GM12878 (cell line): ENCODE measurements at regions not wholly inside any gene's neighbourhood (a gene's known extent, or its start where the extent isn't known, plus 50 kb on each side); places are given as distances from the start of the nearest gene placed in this dataset.

Source experiments
- ATAC-seq: fragments of 200-7000 bp; cut with Tn5 transposase; 3 replicates; pipeline ENCODE4 v1.9.1; 2020; ENCODE audit warnings: mild to moderate bottlenecking, moderate library complexity
- BruUV-seq: library from RNA; stranded (reverse); fragments of 400-500 nt; replicated peaks from 2 replicates; lab custom pipeline; 2021; lab: Mats Ljungman, UMichigan
- CTCF ChIA-PET: fragments of 300-600 bp; sonication (Branson Sonifier 250); formaldehyde crosslinking; extraction: SDS; loops from one replicate; lab custom pipeline; 2021; ENCODE audit warnings: inconsistent platforms; lab: Yijun Ruan, JAX
- POLR2A ChIA-PET: fragments of 350-600 bp; formaldehyde crosslinking; extraction: SDS; loops from one replicate; lab custom pipeline; 2021; ENCODE audit warnings: inconsistent platforms; lab: Charles Lee
- RAD21 ChIA-PET: fragments of 300-600 bp; sonication (Branson Sonifier 250); formaldehyde crosslinking; loops from one replicate; lab custom pipeline; 2023; ENCODE audit warnings: antibody characterized with exemption; ENCODE audit not compliant: unreplicated experiment; lab: Charles Lee
- SMC1A ChIA-PET: fragments of 300-600 bp; sonication (Branson Sonifier 250); formaldehyde crosslinking; loops from one replicate; lab custom pipeline; 2023; ENCODE audit not compliant: unreplicated experiment, uncharacterized antibody; lab: Charles Lee
- DNase-seq: peaks from one replicate; pipeline ENCODE4 v3.0.0-alpha.2; 2011; ENCODE audit warnings: low read depth, low spot score
- FAIRE-seq: peaks from 3 replicates; lab custom pipeline; 2011; peaks lifted over from hg19 to GRCh38; lab: Jason Lieb, UNC
- H2AFZ ChIP-seq: 2 replicates; pipeline ENCODE4 v1.6.0; 2011; ENCODE audit warnings: low read depth, low read length, control low read depth; ENCODE audit not compliant: control insufficient read depth
- H3K27ac ChIP-seq: 2 replicates; pipeline ENCODE4 v1.5.1; 2011; ENCODE audit warnings: control low read depth; ENCODE audit not compliant: control insufficient read depth, insufficient read depth
- H3K27me3 ChIP-seq, 2 experiments: replicated peaks in 1 of 2; 2 replicates each; pipeline versions ENCODE4 v1.6.0 to v1.6.1; 2011; ENCODE audit warnings: low read length in 1 of 2; ENCODE audit not compliant: control insufficient read depth in 2 of 2, insufficient read depth in 2 of 2
- H3K36me3 ChIP-seq, 2 experiments: 2 replicates each; pipeline ENCODE4 v1.5.1; 2011; ENCODE audit warnings: low read length in 1 of 2; ENCODE audit not compliant: control insufficient read depth in 2 of 2, insufficient read depth in 2 of 2
- H3K4me1 ChIP-seq: 2 replicates; pipeline ENCODE4 v1.6.1; 2011; ENCODE audit warnings: mild to moderate bottlenecking, low read length, moderate library complexity, mixed read lengths; ENCODE audit not compliant: control insufficient read depth, insufficient read depth
- H3K4me2 ChIP-seq: 2 replicates; pipeline ENCODE4 v1.6.0; 2011; ENCODE audit warnings: control low read depth; ENCODE audit not compliant: control insufficient read depth, insufficient read depth
- H3K4me3 ChIP-seq: fragments of 200-600 bp; sonication (generic); 2 replicates; pipeline ENCODE4 v1.5.1; 2016
- H3K79me2 ChIP-seq: 2 replicates; pipeline ENCODE4 v1.6.0; 2011; ENCODE audit warnings: low read length; ENCODE audit not compliant: control insufficient read depth, insufficient read depth
- H3K9ac ChIP-seq: 2 replicates; pipeline ENCODE4 v1.8.0; 2011; ENCODE audit warnings: low read length, control low read depth, mixed read lengths; ENCODE audit not compliant: control insufficient read depth, insufficient read depth
- H3K9me3 ChIP-seq: replicated peaks from 3 replicates; pipeline ENCODE4 v1.5.1; 2011; ENCODE audit warnings: mild to moderate bottlenecking, low read length; ENCODE audit not compliant: control insufficient read depth, insufficient read depth
- H4K20me1 ChIP-seq: 2 replicates; pipeline ENCODE4 v1.6.0; 2011; ENCODE audit not compliant: control insufficient read depth, insufficient read depth
- CBX3 ChIP-seq: fragments of 200-600 bp; sonication (generic); IDR thresholded peaks from 2 replicates; pipeline ENCODE4 v1.6.1; 2016; ENCODE audit warnings: low read depth, borderline replicate concordance
- EED ChIP-seq: sonication (generic); IDR thresholded peaks from 2 replicates; pipeline ENCODE4 v1.6.1; 2016; ENCODE audit warnings: antibody characterized with exemption, low read depth
- JUNB ChIP-seq: IDR thresholded peaks from 2 replicates; pipeline ENCODE4 v1.6.1; 2016; ENCODE audit warnings: antibody characterized with exemption, mild to moderate bottlenecking
- SMAD5 ChIP-seq: IDR thresholded peaks from 2 replicates; pipeline ENCODE4 v1.6.1; 2016; ENCODE audit warnings: antibody characterized with exemption, low read depth
- SMC3 ChIP-seq: IDR thresholded peaks from 2 replicates; pipeline ENCODE4 v1.6.1; 2011; ENCODE audit warnings: low read length, improper control_type of control experiment, borderline replicate concordance
- SP1 ChIP-seq: IDR thresholded peaks from one replicate; pipeline ENCODE4 v1.6.1; 2011; ENCODE audit warnings: low read depth, low read length
- ZNF622 ChIP-seq: fragments of 450-650 bp; IDR thresholded peaks from 2 replicates; pipeline ENCODE4 v1.6.1; 2017; ENCODE audit warnings: mild to moderate bottlenecking, inconsistent platforms
- WGBS: methylation state at CpG from one replicate; pipeline ENCODE4 v1.1.6; 2016; ENCODE audit warnings: low lambda C conversion rate; ENCODE audit not compliant: insufficient replicate concordance, insufficient coverage; ENCODE audit errors: missing lambda C conversion rate; 5-methylcytosine and 5-hydroxymethylcytosine counted together
- in situ Hi-C: fragments of 300-500 bp; cut with MboI; formaldehyde crosslinking; loops from 9 replicates; pipeline ENCODE4 v1.14.3; 2018; ENCODE audit warnings: mixed read lengths
- intact Hi-C: fragments of 100-400 bp; cut with micrococcal nuclease; formaldehyde crosslinking; loops from one replicate; pipeline ENCODE4 v1.14.2; 2022; ENCODE audit not compliant: unreplicated experiment
- TF ChIP-seq, protein P1 (sequence below): IDR thresholded peaks from 2 replicates; pipeline ENCODE4 v1.6.1; 2012; ENCODE audit warnings: low read depth, low read length, improper control_type of control experiment
- TF ChIP-seq, protein P2 (sequence below): fragments of 450-650 bp; IDR thresholded peaks from 2 replicates; pipeline ENCODE4 v1.6.1; 2017; ENCODE audit warnings: mild to moderate bottlenecking
- TF ChIP-seq, protein P3 (sequence below): IDR thresholded peaks from 2 replicates; pipeline ENCODE4 v1.6.1; 2011; ENCODE audit warnings: mild to moderate bottlenecking, low read depth, low read length, moderate library complexity; ENCODE audit not compliant: insufficient replicate concordance

DNA sequence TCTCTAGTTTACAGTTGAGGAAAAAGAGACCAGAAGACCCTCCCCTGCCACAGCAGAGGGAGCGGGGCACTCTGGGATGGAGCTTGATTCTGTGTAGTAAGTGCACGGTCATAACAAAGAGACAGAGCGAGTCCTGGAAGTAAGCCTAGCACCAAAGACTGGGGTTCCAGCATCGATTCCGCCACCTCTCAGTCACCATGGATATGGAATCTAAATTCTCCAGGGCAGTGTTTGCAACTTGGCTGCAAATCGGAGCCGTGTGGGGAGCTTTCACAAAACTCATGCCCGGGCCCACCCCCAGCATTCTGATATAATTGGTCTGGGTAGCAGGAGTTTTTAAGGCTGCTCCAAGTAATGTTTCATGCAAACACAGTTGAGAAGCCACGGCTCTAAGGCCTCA is 129.5 kb upstream of the OPCML start (continued):
- TF ChIP-seq JUNB (no peak), SP1 (no peak), ZNF622 (no peak)

DNA sequence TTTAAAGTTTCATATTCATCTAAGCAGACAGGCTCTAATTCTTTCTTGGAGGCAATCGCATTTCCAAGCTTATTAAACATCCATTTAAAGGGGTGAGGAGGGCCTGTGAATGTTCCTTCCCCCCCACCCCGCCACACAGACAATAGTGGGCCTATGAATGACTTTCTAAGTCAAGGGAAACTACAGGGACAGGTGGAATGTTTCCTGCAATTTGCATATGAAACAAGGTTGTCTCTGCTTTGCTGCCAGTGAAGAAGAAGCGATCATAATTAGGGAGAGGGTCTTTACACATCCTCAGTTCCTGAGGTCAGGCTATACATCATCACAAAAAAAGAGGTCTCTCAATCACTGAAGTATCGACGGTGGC is 127.9 kb upstream of the OPCML start:
- Histone ChIP-seq H3K79me2 (no peaks in the 10 kb centered on the region), H3K4me3 (no peak overlapping the region), H4K20me1 (no peaks in the 10 kb centered on the region), H3K9me3 (no peaks in the 10 kb centered on the region; the same call in 2 of the 3 replicates), H2AFZ (no peak overlapping the region), H3K4me1 (no peaks in the 10 kb centered on the region), H3K27ac (no peak overlapping the region), H3K4me2 (no peak overlapping the region), H3K27me3 (no peaks in the 10 kb centered on the region), H3K9ac (no peak overlapping the region), H3K36me3 (no peaks in the 10 kb centered on the region)
- BruUV-seq, result no TSS peak
- in situ Hi-C loops, result no loop called here
- FAIRE-seq (no peak), ATAC-seq (no peak), DNase-seq (no peak)
- ChIA-PET RAD21 (no interaction called here), POLR2A (no interaction called here), SMC1A (no interaction called here), CTCF (no interaction called here)
- no peak for TF ChIP-seq EED
- no peak for TF ChIP-seq SMC3
- TF ChIP-seq CBX3, result no peak
- TF ChIP-seq SMAD5, result no peak
- TF ChIP-seq, protein P1, sequence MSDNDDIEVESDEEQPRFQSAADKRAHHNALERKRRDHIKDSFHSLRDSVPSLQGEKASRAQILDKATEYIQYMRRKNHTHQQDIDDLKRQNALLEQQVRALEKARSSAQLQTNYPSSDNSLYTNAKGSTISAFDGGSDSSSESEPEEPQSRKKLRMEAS, result no peak
- TF ChIP-seq, protein P2, sequence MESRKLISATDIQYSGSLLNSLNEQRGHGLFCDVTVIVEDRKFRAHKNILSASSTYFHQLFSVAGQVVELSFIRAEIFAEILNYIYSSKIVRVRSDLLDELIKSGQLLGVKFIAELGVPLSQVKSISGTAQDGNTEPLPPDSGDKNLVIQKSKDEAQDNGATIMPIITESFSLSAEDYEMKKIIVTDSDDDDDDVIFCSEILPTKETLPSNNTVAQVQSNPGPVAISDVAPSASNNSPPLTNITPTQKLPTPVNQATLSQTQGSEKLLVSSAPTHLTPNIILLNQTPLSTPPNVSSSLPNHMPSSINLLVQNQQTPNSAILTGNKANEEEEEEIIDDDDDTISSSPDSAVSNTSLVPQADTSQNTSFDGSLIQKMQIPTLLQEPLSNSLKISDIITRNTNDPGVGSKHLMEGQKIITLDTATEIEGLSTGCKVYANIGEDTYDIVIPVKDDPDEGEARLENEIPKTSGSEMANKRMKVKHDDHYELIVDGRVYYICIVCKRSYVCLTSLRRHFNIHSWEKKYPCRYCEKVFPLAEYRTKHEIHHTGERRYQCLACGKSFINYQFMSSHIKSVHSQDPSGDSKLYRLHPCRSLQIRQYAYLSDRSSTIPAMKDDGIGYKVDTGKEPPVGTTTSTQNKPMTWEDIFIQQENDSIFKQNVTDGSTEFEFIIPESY, result no peak
- TF ChIP-seq, protein P3, sequence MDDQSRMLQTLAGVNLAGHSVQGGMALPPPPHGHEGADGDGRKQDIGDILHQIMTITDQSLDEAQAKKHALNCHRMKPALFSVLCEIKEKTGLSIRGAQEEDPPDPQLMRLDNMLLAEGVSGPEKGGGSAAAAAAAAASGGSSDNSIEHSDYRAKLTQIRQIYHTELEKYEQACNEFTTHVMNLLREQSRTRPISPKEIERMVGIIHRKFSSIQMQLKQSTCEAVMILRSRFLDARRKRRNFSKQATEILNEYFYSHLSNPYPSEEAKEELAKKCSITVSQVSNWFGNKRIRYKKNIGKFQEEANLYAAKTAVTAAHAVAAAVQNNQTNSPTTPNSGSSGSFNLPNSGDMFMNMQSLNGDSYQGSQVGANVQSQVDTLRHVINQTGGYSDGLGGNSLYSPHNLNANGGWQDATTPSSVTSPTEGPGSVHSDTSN, result no peak
- intact Hi-C loops, result no loop called here
- 38% methylated on average over 5 of the region's 5 CpGs for WGBS
